ENCODE measurements at regions not wholly inside any gene's neighbourhood (a gene's known extent, or its start where the extent isn't known, plus 50 kb on each side); places are given as distances from the start of the nearest gene placed in this dataset.

GRCh38 chr20:41956338-41957074 is 338.3 kb upstream of the CHD6 start:
- intact Hi-C loops (cut with DNase I; ENCODE audit: low total_unique reads), result no loop called here
- DNase-seq, result peak; percentile 19
- Histone ChIP-seq H3K4me1 (no peaks in the 10 kb centered on the region), H3K4me3 (no peak overlapping the region), H3K9me3 (no peaks in the 10 kb centered on the region), H3K27me3 (no peaks in the 10 kb centered on the region), H3K36me3 (ENCODE audit: low read depth, missing control alignments) (no peaks in the 10 kb centered on the region), H3K27ac (no peak overlapping the region)
- 61 to 72% methylated on average over 6 of the region's 6 CpGs for WGBS, 2 donors
- TF ChIP-seq CTCF (IDR thresholded peaks at IDR 0.05), result peak in 2 of 3 experiments; percentile 44 to 46
- TF ChIP-seq POLR2A (IDR thresholded peaks at IDR 0.05), result no peak

GRCh38 chr20:41952166-41952565 is 334.0 kb upstream of the CHD6 start:
- no peak for TF ChIP-seq POLR2A (IDR thresholded peaks at IDR 0.05)
- TF ChIP-seq CTCF (IDR thresholded peaks at IDR 0.05), result no peak
- Histone ChIP-seq H3K27ac (no peak overlapping the region), H3K27me3 (no peaks in the 10 kb centered on the region), H3K4me1 (no peaks in the 10 kb centered on the region), H3K36me3 (ENCODE audit: low read depth, missing control alignments) (no peaks in the 10 kb centered on the region), H3K9me3 (no peaks in the 10 kb centered on the region), H3K4me3 (no peak overlapping the region)
- WGBS, 2 donors, result 84 to 89% methylated on average over 5 of the region's 5 CpGs
- no peak for DNase-seq
- intact Hi-C loops (cut with DNase I; ENCODE audit: low total_unique reads), result no loop called here

GRCh38 chr20:41951615-41952014 is 333.4 kb upstream of the CHD6 start:
- Histone ChIP-seq H3K27me3 (no peaks in the 10 kb centered on the region), H3K4me3 (no peak overlapping the region), H3K36me3 (ENCODE audit: low read depth, missing control alignments) (no peaks in the 10 kb centered on the region), H3K4me1 (no peaks in the 10 kb centered on the region), H3K9me3 (no peaks in the 10 kb centered on the region), H3K27ac (no peak overlapping the region)
- no peak for TF ChIP-seq CTCF (IDR thresholded peaks at IDR 0.05)
- no peak for TF ChIP-seq POLR2A (IDR thresholded peaks at IDR 0.05)
- DNase-seq, result no peak
- intact Hi-C loops (cut with DNase I; ENCODE audit: low total_unique reads), result no loop called here
- WGBS, 2 donors, result 70 to 78% methylated on average over 2 of the region's 2 CpGs

- Histone ChIP-seq H3K36me3 (ENCODE audit: low read depth, missing control alignments) (no peaks in the 10 kb centered on the region), H3K27me3 (no peaks in the 10 kb centered on the region)
- intact Hi-C loops (cut with DNase I; ENCODE audit: low total_unique reads), result no loop called here
Measured at GRCh38 chr20:41939659-41940058, 321.5 kb upstream of the CHD6 start.

More at GRCh38 chr20:41939659-41940058, 321.5 kb upstream of the CHD6 start:
- Histone ChIP-seq H3K4me1 (peaks cover 4% of the 10 kb centered on the region), H3K27ac (no peak overlapping the region), H3K9me3 (no peaks in the 10 kb centered on the region), H3K4me3 (no peak overlapping the region)
- DNase-seq, result no peak
- TF ChIP-seq CTCF (IDR thresholded peaks at IDR 0.05) (no peak), POLR2A (IDR thresholded peaks at IDR 0.05) (no peak)
- WGBS, 2 donors, result 87 to 88% methylated on average over 5 of the region's 5 CpGs

Measured in testis (tissue), 2 donors.